AG09309 (cell line): ENCODE measurements at regions not wholly inside any gene's neighbourhood (a gene's known extent, or its start where the extent isn't known, plus 50 kb on each side); places are given as distances from the start of the nearest gene placed in this dataset.
A peak's percentile ranks its signal among the peaks of the same experiment; 100 is the strongest.
"Not testable (repeated sequence)": the region's sequence is repeated elsewhere in the genome, so short reads cannot be mapped to it uniquely, and the experiment has no call there.

Source experiments
- DNase-seq: peaks from one replicate; pipeline ENCODE4 v3.0.0-alpha.2; 2010; ENCODE audit warnings: low read depth
- H3K4me3 ChIP-seq: 2 replicates; pipeline ENCODE4 v1.5.1; 2011; ENCODE audit warnings: mild to moderate bottlenecking, low read depth, low read length, moderate library complexity; ENCODE audit not compliant: control insufficient read depth
- CTCF ChIP-seq: IDR thresholded peaks from 2 replicates; pipeline ENCODE4 v1.5.1; 2011; ENCODE audit warnings: mild to moderate bottlenecking, low read depth, low read length, inconsistent platforms; ENCODE audit not compliant: insufficient read depth, control insufficient read depth; ENCODE audit errors: missing control alignments

GRCh38 chr1:38730511-38731397 is 128.8 kb downstream of the RRAGC start:
- H3K4me3 ChIP-seq: no peak overlapping the region
- no peak for TF ChIP-seq CTCF
- DNase-seq: no peak

GRCh38 chr1:38728585-38728908 is 131.0 kb downstream of the RRAGC start:
- no peak for TF ChIP-seq CTCF
- DNase-seq: no peak
- H3K4me3 ChIP-seq: no peak overlapping the region

DNA sequence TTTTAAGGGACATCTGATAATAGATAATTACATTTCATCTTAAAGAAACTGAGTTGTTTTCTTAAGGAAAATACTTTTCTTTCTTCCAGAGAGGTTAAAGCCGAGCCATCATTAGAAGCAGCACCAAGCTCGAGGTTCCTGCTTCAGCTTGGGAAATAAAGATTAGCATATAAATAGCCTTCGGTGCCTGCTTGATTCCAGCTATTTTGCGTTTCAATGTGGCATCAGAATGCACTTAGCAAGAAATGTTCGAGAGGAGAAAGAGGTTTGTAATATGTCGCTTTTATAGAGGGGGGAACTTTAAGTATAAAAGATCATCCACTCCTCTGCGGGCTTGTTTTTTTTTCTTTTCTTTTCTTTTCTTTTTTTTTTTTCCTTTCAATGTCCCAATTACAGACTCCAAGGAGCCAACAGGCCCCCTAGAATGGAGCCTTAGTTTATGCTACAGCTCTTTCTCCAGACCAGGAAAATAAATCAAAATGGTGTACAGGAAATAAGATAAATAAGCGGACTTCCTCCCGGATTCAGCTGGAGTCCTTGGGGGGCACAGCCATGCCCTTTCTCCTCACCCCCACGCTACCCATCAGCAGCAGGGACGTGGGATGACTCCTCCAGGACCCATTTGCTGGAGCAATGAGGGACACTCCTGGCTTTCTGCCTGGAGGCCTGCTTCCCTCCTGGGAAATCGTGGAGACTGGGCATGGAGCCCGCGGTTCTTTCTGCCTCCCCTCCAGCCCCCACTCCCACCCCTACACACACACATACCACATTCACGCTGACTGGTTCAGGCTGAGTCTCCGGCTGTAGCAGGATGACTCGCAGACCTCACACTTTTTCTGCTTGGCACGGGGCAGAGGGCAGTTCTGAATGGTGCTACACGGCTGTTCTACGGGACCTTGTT is 131.6 kb downstream of the RRAGC start:
- no peak for TF ChIP-seq CTCF
- DNase-seq: peak; percentile 35
- no peak overlapping the region for H3K4me3 ChIP-seq

DNA sequence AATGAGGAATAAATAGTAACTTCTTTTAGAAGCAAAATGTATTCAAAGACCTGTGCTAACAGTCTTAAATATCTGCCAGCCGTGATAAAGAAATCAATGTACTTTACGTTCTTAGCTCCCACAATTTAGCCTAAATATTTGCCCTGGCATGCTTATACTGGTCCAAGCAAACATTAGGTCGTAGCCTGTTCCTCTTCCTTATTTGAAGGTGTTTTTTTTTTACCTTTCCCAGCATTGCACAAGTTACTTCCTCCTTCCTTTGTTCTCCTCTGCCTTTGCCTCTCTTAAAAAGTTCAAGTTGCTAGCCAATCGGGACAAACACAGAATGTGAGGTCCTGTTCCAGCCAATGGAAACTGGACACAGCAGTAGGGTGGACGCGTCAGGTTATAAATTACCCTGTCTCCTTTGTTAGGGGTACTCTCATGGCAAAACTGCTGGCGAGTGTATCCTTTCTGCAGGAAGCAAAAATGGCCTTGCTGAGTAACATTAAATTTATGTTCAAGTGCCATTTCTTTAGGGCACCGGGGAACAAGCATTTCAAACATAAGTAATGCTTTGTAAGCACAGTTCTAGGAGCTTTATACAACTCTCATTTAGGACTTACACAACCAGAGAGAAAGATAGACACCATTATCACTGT is 134.1 kb downstream of the RRAGC start:
- not testable (repeated sequence) for DNase-seq, H3K4me3 ChIP-seq

GRCh38 chr1:38724160-38725131 is 135.1 kb downstream of the RRAGC start:
- no peak for TF ChIP-seq CTCF
- DNase-seq: no peak
- H3K4me3 ChIP-seq: no peak overlapping the region

DNA sequence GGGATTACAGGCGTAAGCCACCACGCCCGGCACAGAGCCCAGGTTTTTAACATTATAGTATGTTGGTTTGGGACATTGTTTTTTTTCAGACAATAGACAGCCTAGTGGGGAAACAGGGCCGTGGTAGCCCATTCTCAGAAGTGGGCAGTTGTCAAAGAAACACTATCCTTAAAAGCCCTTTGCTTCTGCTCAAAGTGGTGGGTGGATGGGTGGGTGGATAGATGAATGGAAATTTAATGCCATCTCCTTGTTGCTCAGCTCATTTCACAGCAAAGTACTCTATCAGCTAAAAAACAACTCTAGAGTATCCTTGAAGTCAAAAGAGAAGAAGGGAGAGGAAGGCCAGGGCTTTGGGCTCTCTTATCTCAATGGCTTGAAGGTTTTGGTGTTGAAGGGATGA is 137.8 kb downstream of the RRAGC start:
- no peak for DNase-seq
- TF ChIP-seq CTCF: no peak
- no peak overlapping the region for H3K4me3 ChIP-seq
